B cell (primary cell): ENCODE measurements at regions not wholly inside any gene's neighbourhood (a gene's known extent, or its start where the extent isn't known, plus 50 kb on each side); places are given as distances from the start of the nearest gene placed in this dataset.

ENCODE experiments used
- ATAC-seq: fragments of 200-7000 bp; cut with Tn5 transposase; one replicate; pipeline ENCODE4 v1.10.0; 2021; ENCODE audit warnings: low read depth, mild to moderate bottlenecking, moderate number of reproducible peaks, moderate library complexity
- CTCF ChIA-PET: fragments of 350-600 bp; sonication (Branson Sonifier 250); formaldehyde crosslinking; loops from one replicate; lab custom pipeline; 2021; ENCODE audit warnings: antibody characterized with exemption, inconsistent platforms; lab: Charles Lee
- POLR2A ChIA-PET: fragments of 350-600 bp; sonication (Branson Sonifier 250); formaldehyde crosslinking; loops from one replicate; lab custom pipeline; 2021; ENCODE audit warnings: antibody characterized with exemption; lab: Charles Lee
- DNase-seq: peaks from one replicate; pipeline ENCODE4 v3.0.0; 2013
- H2AFZ ChIP-seq: 2 replicates; pipeline ENCODE4 v1.6.1; 2012; ENCODE audit warnings: mild to moderate bottlenecking, low read depth, low read length; ENCODE audit not compliant: insufficient read depth, poor library complexity, severe bottlenecking
- H3K27ac ChIP-seq, 2 donors: 1 replicate in 1 of 2; 2 replicates in 1 of 2; pipeline ENCODE4 v1.5.1; 2012 to 2013; ENCODE audit warnings: low read length in 2 of 2, mild to moderate bottlenecking in 2 of 2, moderate library complexity in 1 of 2
- H3K27me3 ChIP-seq, 4 experiments: fragments of 200-600 bp in 1 of 4; sonication (generic) in 1 of 4; replicated peaks in 1 of 4; 1 replicate in 2 of 4; 2 replicates in 2 of 4; pipeline versions ENCODE4 v1.6.1 to v1.7.0; 2013 to 2016; ENCODE audit warnings: low read length in 3 of 4, mild to moderate bottlenecking in 2 of 4, mixed read lengths in 1 of 4, moderate library complexity in 1 of 4; ENCODE audit not compliant: insufficient read depth in 4 of 4, control insufficient read depth in 3 of 4; ENCODE audit errors: control extremely low read depth in 1 of 4
- H3K36me3 ChIP-seq, 2 experiments: replicated peaks in 1 of 2; 1 replicate in 1 of 2; 2 replicates in 1 of 2; pipeline versions ENCODE4 v1.6.1 to v1.7.1; 2013; ENCODE audit warnings: low read length in 1 of 2; ENCODE audit not compliant: insufficient read depth in 2 of 2, control insufficient read depth in 1 of 2; ENCODE audit errors: control extremely low read depth in 1 of 2, extremely low read depth in 1 of 2
- H3K4me1 ChIP-seq, 2 donors: fragments of 200-600 bp in 1 of 2; sonication (generic) in 1 of 2; 1 replicate in 1 of 2; 2 replicates in 1 of 2; pipeline versions ENCODE4 v1.5.1 to v1.6.1; 2013 to 2017; ENCODE audit warnings: low read length in 2 of 2; ENCODE audit not compliant: control insufficient read depth in 2 of 2, insufficient read depth in 2 of 2
- H3K4me2 ChIP-seq: replicated peaks from 2 replicates; pipeline ENCODE3; 2012; ENCODE audit warnings: mild to moderate bottlenecking, low read depth, low read length; ENCODE audit not compliant: poor library complexity, severe bottlenecking
- H3K4me3 ChIP-seq, 5 experiments: fragments of 200-600 bp in 1 of 5; sonication (generic) in 1 of 5; 1 replicate in 3 of 5; 2 replicates in 2 of 5; pipeline versions ENCODE4 v1.5.1 to v1.7.0; 2011 to 2016; ENCODE audit warnings: low read length in 4 of 5, mild to moderate bottlenecking in 4 of 5, low read depth in 2 of 5, control low read depth in 1 of 5, moderate library complexity in 1 of 5; ENCODE audit not compliant: insufficient read depth in 1 of 5; ENCODE audit errors: control extremely low read depth in 1 of 5, extremely low read depth in 1 of 5
- H3K79me2 ChIP-seq: fragments of 200-600 bp; sonication (generic); one replicate; pipeline ENCODE4 v1.6.0; 2016; ENCODE audit warnings: low read length; ENCODE audit not compliant: control insufficient read depth, insufficient read depth
- H3K9ac ChIP-seq: fragments of 200-600 bp; sonication (generic); 2 replicates; pipeline ENCODE4 v1.6.1; 2017; ENCODE audit warnings: mild to moderate bottlenecking, low read length, moderate library complexity
- H3K9me3 ChIP-seq, 3 donors: one replicate each; pipeline versions ENCODE4 v1.6.1 to v1.7.1; 2013; ENCODE audit warnings: low read length in 2 of 3; ENCODE audit not compliant: control insufficient read depth in 2 of 3, insufficient read depth in 1 of 3; ENCODE audit errors: control extremely low read depth in 1 of 3
- H4K20me1 ChIP-seq: 2 replicates; pipeline ENCODE4 v1.6.0; 2012; ENCODE audit warnings: mild to moderate bottlenecking, low read length; ENCODE audit not compliant: insufficient read depth, control insufficient read depth, poor library complexity, severe bottlenecking
- H3K27ac Mint-ChIP-seq: one replicate; pipeline ENCODE4 v1.8.0; 2021; ENCODE audit warnings: mixed read lengths
- H3K27me3 Mint-ChIP-seq: one replicate; pipeline ENCODE4 v1.8.0; 2021; ENCODE audit warnings: mixed read lengths
- H3K4me1 Mint-ChIP-seq: one replicate; pipeline ENCODE4 v1.8.0; 2021; ENCODE audit warnings: mixed read lengths
- H3K4me3 Mint-ChIP-seq: one replicate; pipeline ENCODE4 v1.8.0; 2021; ENCODE audit warnings: mixed read lengths
- H3K9me3 Mint-ChIP-seq: one replicate; pipeline ENCODE4 v1.8.0; 2022; ENCODE audit warnings: mixed read lengths; ENCODE audit not compliant: insufficient read depth
- EZH2 ChIP-seq: IDR thresholded peaks from 2 replicates; pipeline ENCODE4 v1.6.1; 2012; ENCODE audit warnings: borderline replicate concordance, low read depth, mild to moderate bottlenecking, moderate library complexity, low read length; ENCODE audit not compliant: insufficient read depth, poor library complexity, severe bottlenecking
- WGBS: methylation state at CpG from one replicate; pipeline ENCODE4 v1.1.5; 2013; ENCODE audit warnings: missing lambda C conversion rate; ENCODE audit not compliant: insufficient coverage; 5-methylcytosine and 5-hydroxymethylcytosine counted together
- intact Hi-C: fragments of 100-400 bp; cut with micrococcal nuclease; formaldehyde crosslinking; loops from one replicate; pipeline ENCODE4 v1.10.0; 2022
- TF ChIP-seq, protein P1 (sequence below): fragments of 200-600 bp; IDR thresholded peaks from one replicate; pipeline ENCODE4 v1.8.0; 2022; ENCODE audit warnings: antibody characterized with exemption, mild to moderate bottlenecking

DNA sequence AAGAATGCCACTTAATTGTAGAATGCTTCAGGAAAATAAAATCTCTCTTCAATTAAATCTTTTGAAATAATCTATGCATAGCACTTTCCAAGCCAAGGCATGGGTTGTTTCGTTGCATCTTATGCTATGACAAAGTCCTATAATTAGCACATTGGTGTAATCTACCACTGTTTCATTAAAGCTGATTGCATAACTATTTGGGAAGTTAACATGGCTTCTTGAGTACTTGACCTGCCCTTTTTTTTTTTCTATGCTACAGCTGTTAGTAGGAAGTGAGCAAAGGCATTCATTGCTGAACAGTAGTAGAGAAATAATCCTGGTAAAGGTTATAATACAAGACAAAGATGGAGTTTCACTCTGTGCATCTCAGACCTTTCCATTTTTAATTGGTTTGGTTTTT, 557.2 kb upstream of the CELF2 start:
- Histone ChIP-seq H3K79me2 (no peaks in the 10 kb centered on the region), H3K27ac (no peak overlapping the region), H3K27me3 (no peaks in the 10 kb centered on the region), H3K4me1 (no peaks in the 10 kb centered on the region), H3K9ac (no peak overlapping the region), H3K36me3 (no peaks in the 10 kb centered on the region), H3K9me3 (no peaks in the 10 kb centered on the region), H3K4me2 (no peak overlapping the region), H4K20me1 (no peaks in the 10 kb centered on the region), H3K4me3 (no peak overlapping the region), H2AFZ (no peak overlapping the region)
- Mint-ChIP-seq H3K4me3 (no peak overlapping the region), H3K9me3 (no peaks in the 10 kb centered on the region), H3K4me1 (no peaks in the 10 kb centered on the region), H3K27ac (no peak overlapping the region), H3K27me3 (no peaks in the 10 kb centered on the region)
- no peak for DNase-seq
- no CpG with 5 or more reads among the region's 1 CpG for WGBS
- TF ChIP-seq EZH2 = no peak
- TF ChIP-seq, protein P1, sequence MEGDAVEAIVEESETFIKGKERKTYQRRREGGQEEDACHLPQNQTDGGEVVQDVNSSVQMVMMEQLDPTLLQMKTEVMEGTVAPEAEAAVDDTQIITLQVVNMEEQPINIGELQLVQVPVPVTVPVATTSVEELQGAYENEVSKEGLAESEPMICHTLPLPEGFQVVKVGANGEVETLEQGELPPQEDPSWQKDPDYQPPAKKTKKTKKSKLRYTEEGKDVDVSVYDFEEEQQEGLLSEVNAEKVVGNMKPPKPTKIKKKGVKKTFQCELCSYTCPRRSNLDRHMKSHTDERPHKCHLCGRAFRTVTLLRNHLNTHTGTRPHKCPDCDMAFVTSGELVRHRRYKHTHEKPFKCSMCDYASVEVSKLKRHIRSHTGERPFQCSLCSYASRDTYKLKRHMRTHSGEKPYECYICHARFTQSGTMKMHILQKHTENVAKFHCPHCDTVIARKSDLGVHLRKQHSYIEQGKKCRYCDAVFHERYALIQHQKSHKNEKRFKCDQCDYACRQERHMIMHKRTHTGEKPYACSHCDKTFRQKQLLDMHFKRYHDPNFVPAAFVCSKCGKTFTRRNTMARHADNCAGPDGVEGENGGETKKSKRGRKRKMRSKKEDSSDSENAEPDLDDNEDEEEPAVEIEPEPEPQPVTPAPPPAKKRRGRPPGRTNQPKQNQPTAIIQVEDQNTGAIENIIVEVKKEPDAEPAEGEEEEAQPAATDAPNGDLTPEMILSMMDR = no peak
- CTCF ChIA-PET = no interaction called here
- intact Hi-C loops = no loop called here
- no peak for ATAC-seq
- POLR2A ChIA-PET = no interaction called here

DNA sequence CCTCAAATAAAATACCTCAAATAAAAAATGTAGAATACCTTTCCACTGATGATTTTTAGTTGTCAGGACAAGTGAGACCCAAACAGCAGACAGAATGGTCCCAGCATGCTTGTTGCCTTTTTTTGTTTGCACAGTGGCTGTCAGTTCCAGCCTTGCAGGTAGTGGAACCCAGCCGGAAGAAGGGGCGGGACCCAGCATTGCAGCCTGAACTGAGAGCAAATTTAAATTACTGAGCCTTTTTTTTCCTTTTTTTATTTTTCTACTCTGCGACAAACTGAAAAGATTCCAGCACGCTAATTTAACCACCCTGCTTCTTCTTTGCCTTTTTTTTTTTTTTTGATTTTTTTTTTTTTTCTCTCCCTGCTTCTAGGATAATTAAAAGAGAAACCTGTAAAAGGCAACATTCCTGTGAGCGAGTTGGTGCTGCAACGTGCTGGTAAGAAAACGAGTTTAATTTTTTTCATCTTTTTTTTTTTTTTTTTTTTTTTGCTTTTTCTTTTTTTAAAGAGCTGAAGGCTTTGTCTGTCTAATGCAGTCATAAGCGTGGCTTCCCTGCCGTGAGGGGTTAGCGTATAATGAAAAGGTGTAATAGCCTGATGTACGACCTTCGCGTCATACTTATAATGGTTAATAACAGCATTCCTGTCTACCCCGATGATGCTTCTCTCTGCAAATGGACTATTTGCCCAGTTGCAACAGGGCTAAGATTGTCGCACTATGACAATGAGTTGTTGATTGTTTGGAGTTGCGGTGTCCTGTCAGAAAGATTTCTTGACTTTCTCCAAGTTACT, 555.3 kb upstream of the CELF2 start:
- H3K4me1 Mint-ChIP-seq = no peaks in the 10 kb centered on the region
- ATAC-seq = no peak
- H3K27me3 ChIP-seq = no peaks in the 10 kb centered on the region

More for the DNA sequence above, 555.3 kb upstream of the CELF2 start:
- no peaks in the 10 kb centered on the region for H3K9me3 ChIP-seq
- intact Hi-C loops = no loop called here
- no peaks in the 10 kb centered on the region for H3K36me3 ChIP-seq
- TF ChIP-seq, protein P1 = no peak
- no peak for TF ChIP-seq EZH2
- H3K9me3 Mint-ChIP-seq = no peaks in the 10 kb centered on the region
- no peak overlapping the region for H3K27ac Mint-ChIP-seq
- WGBS = 92% methylated on average over 11 of the region's 16 CpGs
- no peak overlapping the region for H3K4me2 ChIP-seq
- no peak overlapping the region for H3K9ac ChIP-seq
- CTCF ChIA-PET = no interaction called here
- no peaks in the 10 kb centered on the region for H3K79me2 ChIP-seq
- no peak overlapping the region for H3K27ac ChIP-seq
- no peak overlapping the region for H3K4me3 Mint-ChIP-seq
- no peaks in the 10 kb centered on the region for H3K27me3 Mint-ChIP-seq
- H3K4me3 ChIP-seq = no peak overlapping the region
- DNase-seq = no peak
- no peaks in the 10 kb centered on the region for H4K20me1 ChIP-seq
- H3K4me1 ChIP-seq = no peaks in the 10 kb centered on the region
- H2AFZ ChIP-seq = no peak overlapping the region
- POLR2A ChIA-PET = no interaction called here
